H7 (cell line): ENCODE measurements at regions not wholly inside any gene's neighbourhood (a gene's known extent, or its start where the extent isn't known, plus 50 kb on each side); places are given as distances from the start of the nearest gene placed in this dataset.
"Not testable (repeated sequence)": the region's sequence is repeated elsewhere in the genome, so short reads cannot be mapped to it uniquely, and the experiment has no call there.

ENCODE experiments used
- DNase-seq: peaks from one replicate; pipeline ENCODE4 v3.0.0; 2012
- H3K27me3 ChIP-seq: 2 replicates; pipeline ENCODE4 v1.6.0; 2011; ENCODE audit warnings: mild to moderate bottlenecking, low read length; ENCODE audit not compliant: control insufficient read depth, insufficient read depth
- H3K36me3 ChIP-seq: replicated peaks from 2 replicates; pipeline ENCODE4 v1.5.1; 2011; ENCODE audit warnings: low read length; ENCODE audit not compliant: control insufficient read depth, insufficient read depth
- H3K4me3 ChIP-seq: 2 replicates; pipeline ENCODE4 v1.5.1; 2011; ENCODE audit warnings: low read depth, mild to moderate bottlenecking, control low read depth, low read length, moderate library complexity; ENCODE audit not compliant: insufficient read depth

GRCh38 chr3:102356506-102356905, 78.3 kb upstream of the ZPLD1 start:
- Histone ChIP-seq H3K27me3 (no peaks in the 10 kb centered on the region), H3K4me3 (no peak overlapping the region), H3K36me3 (no peaks in the 10 kb centered on the region)
- DNase-seq = no peak

DNA sequence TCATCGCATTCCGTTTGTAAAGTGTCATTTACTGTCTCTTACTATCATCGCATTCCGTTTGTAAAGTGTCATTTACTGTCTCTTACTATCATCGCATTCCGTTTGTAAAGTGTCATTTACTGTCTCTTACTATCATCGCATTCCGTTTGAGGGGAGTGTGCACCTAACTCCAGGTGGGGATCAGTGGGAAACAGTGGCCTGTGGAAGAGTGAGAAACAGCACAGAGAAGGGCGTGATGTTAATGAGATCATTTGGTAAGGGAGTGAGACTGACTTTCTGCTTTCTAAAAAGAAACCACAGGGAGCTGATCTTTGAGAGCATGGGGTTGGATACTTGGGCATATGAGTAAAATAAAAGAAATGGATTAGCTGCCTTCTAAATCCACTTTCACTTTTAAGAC, 77.5 kb upstream of the ZPLD1 start:
- not testable (repeated sequence) for H3K27me3 ChIP-seq, H3K36me3 ChIP-seq, DNase-seq, H3K4me3 ChIP-seq

GRCh38 chr3:102360183-102360860, 74.5 kb upstream of the ZPLD1 start:
- H3K27me3 ChIP-seq = no peaks in the 10 kb centered on the region
- H3K36me3 ChIP-seq = no peaks in the 10 kb centered on the region
- no peak overlapping the region for H3K4me3 ChIP-seq
- no peak for DNase-seq

- H3K27me3 ChIP-seq = no peaks in the 10 kb centered on the region
- H3K36me3 ChIP-seq = no peaks in the 10 kb centered on the region
- H3K4me3 ChIP-seq = no peak overlapping the region
- DNase-seq = peak; percentile 2
Measured at GRCh38 chr3:102361101-102361500, 73.7 kb upstream of the ZPLD1 start.

GRCh38 chr3:102366116-102366515, 68.7 kb upstream of the ZPLD1 start:
- not testable (repeated sequence) for DNase-seq, H3K4me3 ChIP-seq, H3K36me3 ChIP-seq, H3K27me3 ChIP-seq

DNA sequence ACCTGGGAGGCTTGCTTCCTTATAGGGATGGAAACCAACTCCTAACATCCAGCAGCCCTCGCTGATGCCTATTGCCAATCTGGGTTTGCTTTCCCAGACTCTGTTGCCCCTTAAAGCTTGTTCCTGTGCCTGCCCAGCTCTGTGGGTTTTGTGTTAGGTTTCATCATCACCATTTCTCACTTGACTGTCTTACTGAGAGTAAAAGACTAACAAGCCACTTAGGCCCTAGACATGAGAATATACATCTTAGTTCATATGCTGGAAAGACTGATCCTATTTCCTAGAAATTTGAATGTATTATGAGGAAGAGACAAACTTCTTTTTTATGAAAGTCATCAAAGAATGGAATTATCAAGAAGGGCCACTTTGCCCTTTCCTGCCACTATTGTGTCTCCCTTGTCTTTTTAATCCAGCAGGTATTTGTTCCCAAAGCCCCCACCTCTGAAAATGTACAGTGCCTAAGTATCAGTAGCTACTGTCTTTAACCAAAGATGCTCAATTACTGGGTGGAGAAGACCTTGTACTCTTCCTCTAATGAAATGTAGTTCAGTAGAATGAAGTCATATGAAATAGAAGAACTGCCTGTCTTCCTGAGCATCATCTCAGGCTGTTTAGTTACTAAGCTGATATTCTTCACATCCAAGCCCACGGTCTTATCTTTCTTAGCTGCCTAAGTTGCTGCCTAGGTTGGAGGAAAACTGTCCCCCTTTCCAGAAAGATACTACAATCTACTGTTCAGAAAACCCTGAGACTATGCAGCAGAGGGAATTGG, 59.8 kb upstream of the ZPLD1 start:
- no peak for DNase-seq
- Histone ChIP-seq H3K36me3 (no peaks in the 10 kb centered on the region), H3K4me3 (no peak overlapping the region), H3K27me3 (no peaks in the 10 kb centered on the region)

GRCh38 chr3:102378216-102378615, 56.6 kb upstream of the ZPLD1 start:
- Histone ChIP-seq H3K4me3 (no peak overlapping the region), H3K36me3 (no peaks in the 10 kb centered on the region), H3K27me3 (no peaks in the 10 kb centered on the region)
- DNase-seq = no peak

DNA sequence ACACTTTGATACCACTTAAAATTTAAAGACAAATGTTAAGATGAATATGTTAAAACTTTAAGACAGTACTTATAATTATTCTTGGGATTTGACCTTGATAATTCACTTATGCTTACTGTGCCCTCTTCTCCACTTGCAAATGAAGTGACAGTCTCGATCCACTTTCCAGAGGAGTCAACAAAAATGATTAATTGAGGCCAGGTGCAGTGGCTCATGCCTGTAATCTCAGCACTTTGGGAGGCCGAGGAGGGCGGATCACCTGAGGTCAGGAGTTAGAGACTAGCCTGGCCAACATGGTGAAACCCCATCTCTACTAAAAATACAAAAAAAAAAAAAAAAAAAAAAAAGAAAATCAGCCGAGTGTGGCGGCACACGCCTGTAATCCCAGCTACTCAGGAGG, 52.6 kb upstream of the ZPLD1 start:
- H3K4me3 ChIP-seq, H3K36me3 ChIP-seq, DNase-seq, H3K27me3 ChIP-seq: not testable (repeated sequence)
